ENCODE measurements at regions not wholly inside any gene's neighbourhood (a gene's known extent, or its start where the extent isn't known, plus 50 kb on each side); places are given as distances from the start of the nearest gene placed in this dataset.

DNA sequence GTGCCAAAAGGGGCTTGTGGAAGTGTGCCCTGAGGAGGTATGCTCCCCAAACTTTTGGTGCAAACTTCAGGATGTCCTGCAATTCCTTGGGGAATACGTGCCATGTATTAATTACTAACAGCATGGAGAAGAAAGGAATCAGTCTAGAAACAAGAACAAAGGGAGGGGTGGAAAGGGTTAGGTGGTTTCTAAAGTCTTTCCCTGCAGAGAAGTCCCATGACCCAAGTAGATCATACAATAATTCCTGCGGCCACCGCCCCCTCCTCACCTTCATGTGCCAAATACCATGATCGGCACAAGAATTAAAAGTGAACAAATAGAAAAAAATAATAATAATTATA is 258.2 kb downstream of the PLPP3 start:
- TF ChIP-seq, protein P1, sequence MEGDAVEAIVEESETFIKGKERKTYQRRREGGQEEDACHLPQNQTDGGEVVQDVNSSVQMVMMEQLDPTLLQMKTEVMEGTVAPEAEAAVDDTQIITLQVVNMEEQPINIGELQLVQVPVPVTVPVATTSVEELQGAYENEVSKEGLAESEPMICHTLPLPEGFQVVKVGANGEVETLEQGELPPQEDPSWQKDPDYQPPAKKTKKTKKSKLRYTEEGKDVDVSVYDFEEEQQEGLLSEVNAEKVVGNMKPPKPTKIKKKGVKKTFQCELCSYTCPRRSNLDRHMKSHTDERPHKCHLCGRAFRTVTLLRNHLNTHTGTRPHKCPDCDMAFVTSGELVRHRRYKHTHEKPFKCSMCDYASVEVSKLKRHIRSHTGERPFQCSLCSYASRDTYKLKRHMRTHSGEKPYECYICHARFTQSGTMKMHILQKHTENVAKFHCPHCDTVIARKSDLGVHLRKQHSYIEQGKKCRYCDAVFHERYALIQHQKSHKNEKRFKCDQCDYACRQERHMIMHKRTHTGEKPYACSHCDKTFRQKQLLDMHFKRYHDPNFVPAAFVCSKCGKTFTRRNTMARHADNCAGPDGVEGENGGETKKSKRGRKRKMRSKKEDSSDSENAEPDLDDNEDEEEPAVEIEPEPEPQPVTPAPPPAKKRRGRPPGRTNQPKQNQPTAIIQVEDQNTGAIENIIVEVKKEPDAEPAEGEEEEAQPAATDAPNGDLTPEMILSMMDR (IDR thresholded peaks at IDR 0.05), result no peak
- TF ChIP-seq TCF7 (CRISPR knock-in tag; IDR thresholded peaks at IDR 0.05; ENCODE audit: low read depth) (no peak), HMGXB4 (CRISPR knock-in tag; IDR thresholded peaks at IDR 0.05) (no peak), NFYB (CRISPR knock-in tag; conservative IDR thresholded peaks at IDR 0.05; ENCODE audit: low read depth) (no peak), ESRRA (CRISPR knock-in tag; IDR thresholded peaks at IDR 0.05; ENCODE audit: borderline replicate concordance) (no peak), ZNF121 (CRISPR knock-in tag; IDR thresholded peaks at IDR 0.05) (no peak), FOXJ3 (CRISPR knock-in tag; IDR thresholded peaks at IDR 0.05; ENCODE audit: borderline replicate concordance) (no peak), STAT6 (CRISPR knock-in tag; conservative IDR thresholded peaks at IDR 0.05; ENCODE audit: low read depth) (no peak), NR1H2 (CRISPR knock-in tag; IDR thresholded peaks at IDR 0.05) (no peak), JUN (CRISPR knock-in tag; IDR thresholded peaks at IDR 0.05) (no peak)
- TF ChIP-seq, protein P2, sequence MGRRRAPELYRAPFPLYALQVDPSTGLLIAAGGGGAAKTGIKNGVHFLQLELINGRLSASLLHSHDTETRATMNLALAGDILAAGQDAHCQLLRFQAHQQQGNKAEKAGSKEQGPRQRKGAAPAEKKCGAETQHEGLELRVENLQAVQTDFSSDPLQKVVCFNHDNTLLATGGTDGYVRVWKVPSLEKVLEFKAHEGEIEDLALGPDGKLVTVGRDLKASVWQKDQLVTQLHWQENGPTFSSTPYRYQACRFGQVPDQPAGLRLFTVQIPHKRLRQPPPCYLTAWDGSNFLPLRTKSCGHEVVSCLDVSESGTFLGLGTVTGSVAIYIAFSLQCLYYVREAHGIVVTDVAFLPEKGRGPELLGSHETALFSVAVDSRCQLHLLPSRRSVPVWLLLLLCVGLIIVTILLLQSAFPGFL (CRISPR knock-in tag; IDR thresholded peaks at IDR 0.05; ENCODE audit: borderline replicate concordance), result no peak
- TF ChIP-seq, protein P3, sequence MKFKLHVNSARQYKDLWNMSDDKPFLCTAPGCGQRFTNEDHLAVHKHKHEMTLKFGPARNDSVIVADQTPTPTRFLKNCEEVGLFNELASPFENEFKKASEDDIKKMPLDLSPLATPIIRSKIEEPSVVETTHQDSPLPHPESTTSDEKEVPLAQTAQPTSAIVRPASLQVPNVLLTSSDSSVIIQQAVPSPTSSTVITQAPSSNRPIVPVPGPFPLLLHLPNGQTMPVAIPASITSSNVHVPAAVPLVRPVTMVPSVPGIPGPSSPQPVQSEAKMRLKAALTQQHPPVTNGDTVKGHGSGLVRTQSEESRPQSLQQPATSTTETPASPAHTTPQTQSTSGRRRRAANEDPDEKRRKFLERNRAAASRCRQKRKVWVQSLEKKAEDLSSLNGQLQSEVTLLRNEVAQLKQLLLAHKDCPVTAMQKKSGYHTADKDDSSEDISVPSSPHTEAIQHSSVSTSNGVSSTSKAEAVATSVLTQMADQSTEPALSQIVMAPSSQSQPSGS (CRISPR knock-in tag; IDR thresholded peaks at IDR 0.05; ENCODE audit: borderline replicate concordance, low read depth), result no peak
- TF ChIP-seq, protein P4, sequence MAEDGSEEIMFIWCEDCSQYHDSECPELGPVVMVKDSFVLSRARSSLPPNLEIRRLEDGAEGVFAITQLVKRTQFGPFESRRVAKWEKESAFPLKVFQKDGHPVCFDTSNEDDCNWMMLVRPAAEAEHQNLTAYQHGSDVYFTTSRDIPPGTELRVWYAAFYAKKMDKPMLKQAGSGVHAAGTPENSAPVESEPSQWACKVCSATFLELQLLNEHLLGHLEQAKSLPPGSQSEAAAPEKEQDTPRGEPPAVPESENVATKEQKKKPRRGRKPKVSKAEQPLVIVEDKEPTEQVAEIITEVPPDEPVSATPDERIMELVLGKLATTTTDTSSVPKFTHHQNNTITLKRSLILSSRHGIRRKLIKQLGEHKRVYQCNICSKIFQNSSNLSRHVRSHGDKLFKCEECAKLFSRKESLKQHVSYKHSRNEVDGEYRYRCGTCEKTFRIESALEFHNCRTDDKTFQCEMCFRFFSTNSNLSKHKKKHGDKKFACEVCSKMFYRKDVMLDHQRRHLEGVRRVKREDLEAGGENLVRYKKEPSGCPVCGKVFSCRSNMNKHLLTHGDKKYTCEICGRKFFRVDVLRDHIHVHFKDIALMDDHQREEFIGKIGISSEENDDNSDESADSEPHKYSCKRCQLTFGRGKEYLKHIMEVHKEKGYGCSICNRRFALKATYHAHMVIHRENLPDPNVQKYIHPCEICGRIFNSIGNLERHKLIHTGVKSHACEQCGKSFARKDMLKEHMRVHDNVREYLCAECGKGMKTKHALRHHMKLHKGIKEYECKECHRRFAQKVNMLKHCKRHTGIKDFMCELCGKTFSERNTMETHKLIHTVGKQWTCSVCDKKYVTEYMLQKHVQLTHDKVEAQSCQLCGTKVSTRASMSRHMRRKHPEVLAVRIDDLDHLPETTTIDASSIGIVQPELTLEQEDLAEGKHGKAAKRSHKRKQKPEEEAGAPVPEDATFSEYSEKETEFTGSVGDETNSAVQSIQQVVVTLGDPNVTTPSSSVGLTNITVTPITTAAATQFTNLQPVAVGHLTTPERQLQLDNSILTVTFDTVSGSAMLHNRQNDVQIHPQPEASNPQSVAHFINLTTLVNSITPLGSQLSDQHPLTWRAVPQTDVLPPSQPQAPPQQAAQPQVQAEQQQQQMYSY (CRISPR knock-in tag; IDR thresholded peaks at IDR 0.05), result no peak
- TF ChIP-seq, protein P5, sequence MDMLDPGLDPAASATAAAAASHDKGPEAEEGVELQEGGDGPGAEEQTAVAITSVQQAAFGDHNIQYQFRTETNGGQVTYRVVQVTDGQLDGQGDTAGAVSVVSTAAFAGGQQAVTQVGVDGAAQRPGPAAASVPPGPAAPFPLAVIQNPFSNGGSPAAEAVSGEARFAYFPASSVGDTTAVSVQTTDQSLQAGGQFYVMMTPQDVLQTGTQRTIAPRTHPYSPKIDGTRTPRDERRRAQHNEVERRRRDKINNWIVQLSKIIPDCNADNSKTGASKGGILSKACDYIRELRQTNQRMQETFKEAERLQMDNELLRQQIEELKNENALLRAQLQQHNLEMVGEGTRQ (CRISPR knock-in tag; IDR thresholded peaks at IDR 0.05), result no peak
